ENCODE measurements at regions not wholly inside any gene's neighbourhood (a gene's known extent, or its start where the extent isn't known, plus 50 kb on each side); places are given as distances from the start of the nearest gene placed in this dataset.

GRCh38 chr9:108265065-108265464 lies 590.7 kb downstream of the ACTL7B start:
- no peak for TF ChIP-seq POLR2A (IDR thresholded peaks at IDR 0.05)
- no peak for TF ChIP-seq CTCF (IDR thresholded peaks at IDR 0.05)
